ENCODE measurements at regions not wholly inside any gene's neighbourhood (a gene's known extent, or its start where the extent isn't known, plus 50 kb on each side); places are given as distances from the start of the nearest gene placed in this dataset.

GRCh38 chr3:28768439-28768838 lies 419.8 kb upstream of the AZI2 start:
- Histone ChIP-seq H3K36me3 (ENCODE audit: control insufficient read depth in 2 of 2, extremely low read depth in 1 of 2, insufficient read depth in 2 of 2, low read length in 2 of 2) (no peaks in the 10 kb centered on the region), H3K79me2 (ENCODE audit: control insufficient read depth, insufficient read depth, low read length) (no peaks in the 10 kb centered on the region), H3K9me3 (ENCODE audit: control insufficient read depth, low read depth, low read length) (no peaks in the 10 kb centered on the region), H3K4me2 (ENCODE audit: control insufficient read depth, extremely low read depth, insufficient read depth, low read depth, low read length) (no peak overlapping the region), H3K4me1 (ENCODE audit: control insufficient read depth, extremely low read depth, insufficient read depth, low read length) (no peaks in the 10 kb centered on the region), H4K20me1 (ENCODE audit: control insufficient read depth, extremely low read depth, insufficient read depth, low read length) (no peaks in the 10 kb centered on the region), H3K4me3 (ENCODE audit: control insufficient read depth in 2 of 3, extremely low read depth in 1 of 3, insufficient read depth in 2 of 3, low read depth in 1 of 3, low read length in 3 of 3) (no peak overlapping the region), H3K9ac (ENCODE audit: control insufficient read depth, extremely low read depth, insufficient read depth, low read length) (no peak overlapping the region), H2AFZ (ENCODE audit: control insufficient read depth, low read length) (no peak overlapping the region), H3K27ac (ENCODE audit: control insufficient read depth, insufficient read depth, low read length) (no peak overlapping the region), H3K27me3 (ENCODE audit: control insufficient read depth, extremely low read depth, insufficient read depth, low read length) (no peaks in the 10 kb centered on the region), H3K9me1 (ENCODE audit: control insufficient read depth, extremely low read depth, insufficient read depth, low read length) (no peaks in the 10 kb centered on the region)
- DNase-seq (ENCODE audit: low read depth, low spot score) (no peak), FAIRE-seq (no peak)
- dilution Hi-C loops (cut with MboI; ENCODE audit: extremely low pct_ligation_motif_present, low sequenced_read_pairs) = no loop called here
- TF ChIP-seq EZH2 (IDR thresholded peaks at IDR 0.05; ENCODE audit: low read length) = no peak
- TF ChIP-seq CTCF (optimal IDR thresholded peaks at IDR 0.05 in 1 of 3, IDR thresholded peaks at IDR 0.05 in 1 of 3, conservative IDR thresholded peaks at IDR 0.05 in 1 of 3; ENCODE audit: extremely low read depth in 1 of 3, insufficient read depth in 2 of 3, low read length in 3 of 3) = no peak

- no peaks in the 10 kb centered on the region for H4K20me1 ChIP-seq (ENCODE audit: control insufficient read depth, extremely low read depth, insufficient read depth, low read length)
- H3K27me3 ChIP-seq (ENCODE audit: control insufficient read depth, extremely low read depth, insufficient read depth, low read length) = no peaks in the 10 kb centered on the region
- dilution Hi-C loops (cut with MboI; ENCODE audit: extremely low pct_ligation_motif_present, low sequenced_read_pairs) = no loop called here
- TF ChIP-seq EZH2 (IDR thresholded peaks at IDR 0.05; ENCODE audit: low read length) (no peak), CTCF (optimal IDR thresholded peaks at IDR 0.05 in 1 of 3, IDR thresholded peaks at IDR 0.05 in 1 of 3, conservative IDR thresholded peaks at IDR 0.05 in 1 of 3; ENCODE audit: extremely low read depth in 1 of 3, insufficient read depth in 2 of 3, low read length in 3 of 3) (no peak)
- no peak overlapping the region for H3K4me2 ChIP-seq (ENCODE audit: control insufficient read depth, extremely low read depth, insufficient read depth, low read depth, low read length)
- no peaks in the 10 kb centered on the region for H3K4me1 ChIP-seq (ENCODE audit: control insufficient read depth, extremely low read depth, insufficient read depth, low read length)
- DNase-seq (ENCODE audit: low read depth, low spot score) (no peak), FAIRE-seq (no peak)
- no peaks in the 10 kb centered on the region for H3K36me3 ChIP-seq (ENCODE audit: control insufficient read depth in 2 of 2, extremely low read depth in 1 of 2, insufficient read depth in 2 of 2, low read length in 2 of 2)
- no peaks in the 10 kb centered on the region for H3K79me2 ChIP-seq (ENCODE audit: control insufficient read depth, insufficient read depth, low read length)
- no peaks in the 10 kb centered on the region for H3K9me1 ChIP-seq (ENCODE audit: control insufficient read depth, extremely low read depth, insufficient read depth, low read length)
- no peak overlapping the region for H3K9ac ChIP-seq (ENCODE audit: control insufficient read depth, extremely low read depth, insufficient read depth, low read length)
- no peak overlapping the region for H2AFZ ChIP-seq (ENCODE audit: control insufficient read depth, low read length)
- no peaks in the 10 kb centered on the region for H3K9me3 ChIP-seq (ENCODE audit: control insufficient read depth, low read depth, low read length)
- no peak overlapping the region for H3K4me3 ChIP-seq (ENCODE audit: control insufficient read depth in 2 of 3, extremely low read depth in 1 of 3, insufficient read depth in 2 of 3, low read depth in 1 of 3, low read length in 3 of 3)
- H3K27ac ChIP-seq (ENCODE audit: control insufficient read depth, insufficient read depth, low read length) = no peak overlapping the region
These were observed 429.3 kb upstream of the AZI2 start for GRCh38 chr3:28777806-28778475.

All from keratinocyte (primary cell).